ENCODE measurements at regions not wholly inside any gene's neighbourhood (a gene's known extent, or its start where the extent isn't known, plus 50 kb on each side); places are given as distances from the start of the nearest gene placed in this dataset.

DNA sequence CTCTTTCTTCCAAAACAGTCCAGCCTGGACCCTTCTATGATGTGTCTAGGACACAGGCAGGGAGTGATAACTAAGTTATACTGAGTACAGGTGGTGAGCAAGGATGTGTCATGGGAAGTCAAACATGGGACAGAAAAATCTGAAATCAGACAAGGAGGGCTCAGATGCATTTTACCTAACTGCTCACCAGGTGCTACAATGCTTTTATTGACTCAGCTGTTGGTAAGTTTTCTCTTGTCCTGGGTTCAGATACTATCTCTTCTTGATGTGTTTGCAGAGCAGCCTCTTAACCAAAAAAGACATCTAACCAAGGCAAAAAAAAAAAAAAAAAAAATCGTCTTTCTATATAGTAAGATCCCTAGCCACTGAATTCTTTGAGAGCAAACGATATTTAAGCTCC, 378.6 kb downstream of the VPS13C start:
- no peak for DNase-seq (ENCODE audit: low read depth)

DNA sequence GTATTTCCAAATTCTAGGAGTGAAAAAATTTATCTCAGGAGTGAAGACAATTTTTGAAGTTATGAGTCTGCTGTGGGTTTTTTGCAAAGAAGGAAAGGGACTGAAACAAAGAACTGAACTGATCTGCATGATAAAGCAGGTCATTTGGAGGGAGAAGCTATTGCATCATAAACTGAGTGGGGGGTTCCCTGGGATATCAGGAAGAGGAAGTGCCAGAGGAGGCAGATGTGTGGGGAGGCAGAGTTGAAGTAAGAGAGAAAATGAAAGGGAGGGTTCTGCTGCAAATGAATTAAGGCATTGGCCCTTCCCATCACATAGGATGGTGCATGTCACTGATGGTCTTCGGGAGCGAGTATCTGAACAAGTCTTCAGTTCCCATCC, 379.2 kb downstream of the VPS13C start:
- no peak for DNase-seq (ENCODE audit: low read depth)

DNA sequence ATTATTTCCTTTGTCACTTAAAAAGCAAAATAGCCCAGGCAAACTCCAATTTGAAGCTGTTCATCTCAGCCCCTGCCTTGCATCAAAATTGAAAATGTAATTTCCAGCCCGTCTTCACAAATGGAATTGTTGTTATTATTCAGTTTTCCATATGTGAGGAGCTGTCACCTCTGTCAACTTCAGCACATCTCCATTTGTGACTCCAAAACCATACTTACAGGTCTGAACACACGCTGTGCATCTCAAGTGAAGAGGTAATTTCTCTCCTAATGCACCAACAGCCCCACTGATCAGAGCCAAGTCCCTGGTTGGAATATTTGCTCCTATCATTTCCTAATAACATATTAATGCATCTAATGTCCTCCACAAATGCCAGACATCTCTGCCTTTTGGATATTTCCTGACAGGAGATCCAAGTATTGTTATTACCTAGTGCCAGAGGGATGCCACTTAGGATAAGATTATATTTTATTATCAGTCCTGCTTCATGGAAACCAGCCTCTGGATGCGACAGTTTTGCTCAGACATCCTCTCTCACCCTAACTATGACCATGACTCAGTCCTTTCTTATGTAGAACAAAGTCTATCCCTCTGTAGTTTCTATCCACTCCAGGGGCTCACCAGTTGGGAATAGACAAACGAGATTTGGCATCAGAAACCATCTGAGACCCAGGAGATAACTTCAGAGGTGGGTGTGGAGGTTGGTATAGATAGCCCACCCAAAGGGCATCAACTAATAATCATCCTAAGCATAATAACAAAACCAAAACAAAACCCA, 379.8 kb downstream of the VPS13C start:
- DNase-seq (ENCODE audit: low read depth): no peak

DNA sequence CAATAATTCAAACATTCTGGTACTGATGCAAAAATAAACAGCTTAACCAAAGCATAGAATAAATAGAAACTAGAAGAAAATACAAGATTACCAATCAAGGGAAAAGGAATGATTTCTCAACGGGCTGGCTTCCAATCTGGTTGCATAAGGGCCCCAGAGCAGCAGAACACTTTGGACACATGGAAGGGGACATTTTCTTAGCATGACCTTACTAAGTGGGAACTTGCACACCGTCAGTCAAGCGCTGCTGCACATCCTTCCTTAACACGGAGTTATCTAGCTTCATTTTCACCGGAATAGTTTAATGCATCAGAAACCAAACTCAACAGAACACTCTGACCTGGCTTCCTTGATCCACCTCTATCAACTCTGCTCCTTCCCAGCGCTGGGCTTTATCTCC, 388.5 kb downstream of the VPS13C start:
- DNase-seq (ENCODE audit: low read depth): no peak

DNA sequence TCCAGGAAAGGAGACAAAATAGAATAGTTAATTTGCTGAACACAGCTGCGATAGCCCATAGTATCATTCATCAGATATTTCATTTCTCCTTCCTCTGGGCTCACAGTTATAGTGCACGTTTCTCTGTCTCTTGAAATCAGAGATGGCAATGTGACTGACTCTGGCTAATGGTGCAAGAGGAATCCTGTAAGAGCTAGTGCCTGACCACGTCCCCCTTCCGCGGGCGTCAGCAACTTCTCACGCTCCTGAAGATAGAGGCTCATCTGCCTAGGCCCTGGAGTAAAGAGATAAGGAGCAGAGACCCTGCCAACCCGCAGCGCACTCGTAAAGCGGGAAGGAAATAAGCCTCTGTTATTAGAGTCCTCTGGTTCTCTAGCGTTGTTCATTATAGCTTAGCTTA, 391.8 kb downstream of the VPS13C start:
- DNase-seq (ENCODE audit: low read depth): no peak

DNA sequence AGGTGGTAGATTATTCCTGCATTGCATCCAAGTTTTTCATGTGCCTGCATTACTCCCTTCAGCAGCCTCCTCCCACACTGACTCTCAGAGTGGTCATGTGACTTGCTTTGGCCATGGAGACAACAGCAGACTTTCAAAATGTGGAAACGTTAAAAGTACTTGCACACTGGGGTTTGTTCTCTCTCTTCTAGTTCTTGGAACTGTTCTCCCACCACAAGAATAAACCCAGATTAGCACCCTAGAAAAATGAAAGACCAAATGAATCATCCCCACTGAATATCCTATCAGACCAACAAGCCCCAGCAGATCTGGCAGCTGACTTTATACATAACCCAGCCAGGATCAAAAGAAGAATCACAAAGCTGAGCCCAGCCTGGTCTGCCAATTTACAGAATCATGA, 398.5 kb downstream of the VPS13C start:
- DNase-seq (ENCODE audit: low read depth): no peak

DNA sequence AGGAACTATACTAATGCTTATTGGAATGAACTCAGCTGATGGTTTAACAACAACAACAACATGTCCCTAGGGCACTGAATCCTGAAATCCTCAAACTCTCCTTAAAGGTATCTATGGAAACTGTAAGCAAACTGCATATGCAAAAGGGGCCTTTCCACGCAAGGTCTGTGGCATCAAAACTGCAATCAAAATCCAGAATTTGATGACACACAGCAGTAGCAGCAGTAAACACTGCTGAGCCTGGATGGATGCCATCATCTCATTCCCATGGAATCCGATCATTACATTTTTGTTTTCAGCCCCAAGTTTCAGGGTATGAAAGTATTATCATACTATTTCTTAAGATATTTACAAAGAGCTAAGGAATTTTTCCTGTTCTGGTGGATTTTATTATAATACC, 399.7 kb downstream of the VPS13C start:
- DNase-seq (ENCODE audit: low read depth): no peak

DNA sequence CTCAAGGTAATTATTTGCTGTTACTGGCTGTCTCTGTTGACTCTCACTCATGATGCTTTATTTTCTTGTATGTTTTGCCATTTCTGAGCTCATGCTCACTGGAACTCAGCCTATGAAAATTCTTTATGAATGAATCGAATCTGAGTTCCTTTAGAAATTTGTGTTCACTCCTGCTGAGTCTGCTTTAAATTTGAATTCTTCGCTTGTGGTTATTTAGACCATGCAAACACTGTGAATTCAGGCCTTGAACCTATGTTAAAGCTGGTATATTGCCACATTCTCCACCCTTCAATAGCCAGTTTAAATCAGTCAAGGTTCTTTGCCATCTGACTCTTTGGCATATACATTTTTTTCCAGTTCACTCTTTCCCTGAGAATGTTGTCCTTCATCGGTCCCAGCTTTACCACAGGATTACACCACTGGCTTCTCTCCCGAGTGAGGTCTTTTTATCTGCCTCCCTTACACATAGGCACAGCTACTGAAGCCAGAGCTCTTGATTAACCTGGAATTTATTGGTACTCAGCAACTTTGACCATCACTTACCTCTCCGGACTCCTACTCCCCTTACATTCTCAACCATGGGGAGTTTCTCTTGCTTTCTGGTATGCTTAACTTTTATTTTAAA, 400.6 kb downstream of the VPS13C start:
- DNase-seq (ENCODE audit: low read depth): no peak

DNA sequence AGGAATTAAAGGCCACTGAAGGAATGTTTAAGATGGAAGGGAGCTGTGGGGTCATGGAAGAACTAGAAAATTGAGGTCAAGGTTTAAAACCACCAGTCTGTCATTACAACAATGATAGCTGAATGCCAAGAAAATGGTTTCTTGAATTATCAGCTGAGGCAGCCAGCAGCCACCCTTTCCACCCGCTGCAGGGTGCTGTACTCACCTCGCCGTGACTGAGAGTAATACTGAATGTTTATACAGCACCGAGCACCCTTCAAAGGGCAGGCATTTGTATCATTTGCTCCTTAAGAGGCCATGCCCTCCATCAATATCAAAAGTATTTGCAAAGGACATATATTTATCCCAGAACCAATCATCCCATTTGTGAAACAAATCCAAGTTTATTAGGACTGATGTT, 402.8 kb downstream of the VPS13C start:
- no peak for DNase-seq (ENCODE audit: low read depth)

DNA sequence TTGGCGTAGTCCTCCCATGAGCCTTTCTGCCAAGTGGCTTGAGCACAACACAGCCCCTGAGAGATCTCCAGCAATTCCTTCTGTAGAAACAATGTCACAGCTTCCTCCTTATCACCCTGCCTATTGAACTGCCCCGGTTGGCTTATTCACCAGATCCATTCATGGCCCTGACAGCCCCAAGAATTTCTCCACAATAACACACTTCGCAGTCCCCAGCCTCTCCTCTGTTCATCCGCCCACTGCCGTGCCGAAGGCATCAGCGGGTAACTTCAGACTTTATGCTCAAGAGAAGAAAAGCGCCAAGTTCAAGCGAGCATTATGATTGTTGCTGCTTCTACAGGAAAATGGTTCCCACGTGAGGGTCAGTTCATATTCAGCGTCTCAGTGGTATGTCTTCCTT, 403.9 kb downstream of the VPS13C start:
- DNase-seq (ENCODE audit: low read depth): no peak

DNA sequence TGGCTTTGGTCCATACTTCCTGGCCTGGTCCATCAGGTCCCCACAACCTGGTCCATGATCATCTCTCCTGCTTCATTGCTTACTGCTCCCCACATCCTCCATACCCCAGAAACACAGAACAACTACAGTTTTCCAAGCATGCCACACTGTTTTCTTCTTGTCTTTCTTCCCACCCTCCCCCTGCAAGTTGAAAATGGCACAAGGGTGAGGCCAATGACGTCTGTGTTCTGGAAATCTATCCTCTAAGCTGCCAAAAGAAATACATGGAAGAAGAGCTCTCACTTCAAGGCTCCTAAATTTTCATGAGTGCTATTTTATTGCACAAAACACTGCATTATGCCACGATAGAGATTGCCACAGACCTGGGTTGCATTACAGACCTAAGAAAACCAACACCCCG, 404.4 kb downstream of the VPS13C start:
- DNase-seq (ENCODE audit: low read depth): no peak

DNA sequence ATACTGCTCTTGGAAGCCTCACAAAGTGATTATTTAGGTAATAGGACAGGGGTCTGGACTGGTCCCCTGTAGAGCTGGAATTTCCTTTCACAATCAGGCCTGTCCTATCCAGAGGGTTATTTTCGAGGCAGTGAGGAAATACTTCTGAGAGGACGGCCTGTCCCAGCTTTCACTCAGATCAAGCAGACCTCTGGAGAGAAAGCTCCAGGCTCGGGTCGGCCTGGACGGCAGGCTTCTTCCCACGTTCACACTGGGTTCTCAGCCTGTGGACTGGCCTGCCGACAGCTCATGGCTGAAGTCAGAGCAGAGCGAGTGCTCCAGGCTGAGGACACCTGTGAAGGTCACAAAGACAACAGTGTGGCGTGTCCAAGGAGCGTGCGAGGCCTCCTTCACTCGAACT, 405.3 kb downstream of the VPS13C start:
- DNase-seq (ENCODE audit: low read depth): no peak

DNA sequence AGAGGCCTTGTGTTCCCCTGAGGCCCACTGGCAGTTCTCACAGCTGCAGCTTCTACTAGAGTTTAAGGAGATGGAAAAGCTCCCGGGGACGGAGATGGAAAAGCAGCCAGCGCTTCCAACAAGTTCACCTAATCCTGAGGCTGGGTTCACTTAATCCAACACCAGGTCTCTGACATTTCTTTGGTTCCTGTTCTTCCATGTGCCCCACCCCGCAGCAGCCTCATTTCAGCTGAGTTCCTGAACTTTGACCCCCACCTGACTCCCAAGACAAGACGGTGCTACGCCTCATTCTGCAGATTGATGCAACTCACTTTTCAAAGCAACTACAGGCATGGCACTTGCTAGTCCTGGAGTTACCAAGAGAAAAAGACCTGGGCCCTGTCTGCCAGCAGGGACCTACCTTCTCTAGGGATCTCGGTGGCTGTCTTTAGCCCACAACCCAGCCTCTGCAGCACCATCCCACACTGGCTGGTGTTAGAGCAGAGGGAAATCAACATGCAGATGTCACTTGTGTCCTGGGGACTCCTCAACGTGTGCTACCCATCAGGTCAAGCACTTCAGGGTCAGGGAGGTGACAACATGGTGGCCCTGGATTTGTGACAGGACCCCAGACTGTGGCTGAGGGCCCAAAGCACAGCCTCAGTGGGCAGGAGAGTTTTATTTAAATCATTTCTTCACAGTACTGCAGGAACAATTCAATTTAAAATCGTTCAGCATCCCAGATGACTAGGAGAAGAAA, 406.1 kb downstream of the VPS13C start:
- no peak for DNase-seq (ENCODE audit: low read depth)

DNA sequence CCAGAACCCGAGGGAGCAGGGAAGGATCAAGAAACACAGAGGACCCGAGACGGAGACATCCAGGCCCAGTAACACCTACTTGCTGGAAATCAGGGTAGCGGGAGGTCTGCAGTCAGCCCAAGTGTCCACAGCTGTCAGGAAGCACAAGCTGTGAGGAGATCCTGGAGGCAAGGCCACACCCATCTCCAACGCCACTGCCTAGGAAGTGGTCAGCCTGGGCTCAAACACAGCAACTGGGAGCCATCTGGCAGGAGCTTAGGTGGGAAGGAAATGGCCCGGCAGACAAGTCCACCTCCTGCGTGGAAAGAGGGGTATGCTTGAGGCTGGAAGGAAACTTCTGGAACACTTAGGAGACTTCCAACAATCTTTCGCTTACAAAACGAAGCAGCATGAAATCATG, 407.1 kb downstream of the VPS13C start:
- DNase-seq (ENCODE audit: low read depth): no peak

DNA sequence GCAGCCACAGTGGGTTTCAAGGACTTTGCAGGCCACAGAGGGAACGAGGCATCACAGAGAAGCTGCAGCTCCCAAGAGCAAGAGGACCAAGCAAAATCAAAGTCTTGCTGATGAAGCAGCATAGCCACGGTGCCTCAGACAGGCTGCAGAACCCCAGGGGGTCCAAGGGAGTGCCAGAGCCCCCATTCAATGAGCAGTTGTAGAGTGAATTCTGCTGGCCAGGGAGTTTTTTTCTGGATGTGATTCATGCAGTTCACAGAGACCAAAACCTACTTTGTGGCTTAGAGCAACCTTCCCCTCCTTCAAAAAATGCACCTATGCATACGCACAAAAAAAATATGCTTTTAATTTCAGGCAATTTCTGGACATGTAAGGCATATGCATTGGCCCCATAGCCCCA, 409.0 kb downstream of the VPS13C start:
- no peak for DNase-seq (ENCODE audit: low read depth)

DNA sequence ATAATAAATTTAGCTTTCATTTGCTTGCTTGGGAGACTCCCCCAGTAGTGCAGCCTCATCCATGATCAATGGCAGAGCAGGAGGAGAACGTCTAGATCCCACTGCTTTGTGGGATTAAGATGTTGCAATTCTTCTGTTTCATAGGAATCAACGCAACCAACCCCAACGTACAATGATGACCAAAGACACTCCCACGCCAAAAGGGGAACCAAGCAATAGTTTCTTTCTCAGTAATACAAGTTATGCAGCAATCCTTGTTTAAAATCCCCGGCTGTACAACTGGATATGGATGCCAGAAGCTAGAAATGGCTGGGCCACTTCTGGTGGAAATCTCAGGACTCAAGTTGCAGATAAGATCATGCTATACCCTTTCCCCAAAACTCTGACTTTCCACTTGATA, 411.2 kb downstream of the VPS13C start:
- DNase-seq (ENCODE audit: low read depth): no peak

DNA sequence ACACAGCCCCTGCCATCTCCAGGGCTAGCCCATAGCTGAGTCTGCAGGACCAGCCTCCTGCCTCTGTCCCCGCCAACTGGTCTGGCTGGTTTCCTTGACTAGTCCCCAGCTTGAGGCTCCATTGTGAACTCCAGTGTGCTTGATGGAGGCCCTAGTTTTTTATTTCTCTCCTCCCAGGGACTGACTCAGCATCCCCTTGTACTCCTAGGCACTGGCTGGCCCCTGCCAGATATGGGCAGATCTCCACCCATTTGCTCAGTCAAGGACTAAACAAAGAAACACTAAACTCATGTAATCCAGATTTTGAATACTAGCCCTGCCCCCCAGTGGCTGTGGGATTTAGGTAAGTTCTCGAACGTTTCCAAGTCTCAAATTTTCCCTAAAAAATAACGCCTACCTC, 415.4 kb upstream of the RORA start:
- DNase-seq (ENCODE audit: low read depth): no peak

DNA sequence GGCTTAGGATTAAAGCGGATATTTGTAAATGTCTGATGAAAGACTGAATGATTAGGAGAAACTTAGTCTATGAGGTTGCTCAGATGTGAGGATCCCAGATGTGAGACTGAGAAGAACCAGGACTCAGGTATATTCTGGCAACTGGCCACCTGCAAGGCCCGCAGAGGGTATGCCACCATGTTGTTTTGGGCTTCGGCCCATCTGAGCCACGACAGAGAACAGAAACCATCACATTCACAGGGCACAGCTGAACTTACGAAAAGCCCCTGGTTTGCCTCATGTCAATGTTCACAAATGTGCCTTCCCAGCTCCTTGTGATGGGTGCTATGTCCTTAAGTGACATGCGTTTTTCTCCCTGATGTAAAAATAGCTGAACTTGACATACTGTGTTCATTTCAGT, 412.5 kb upstream of the RORA start:
- DNase-seq (ENCODE audit: low read depth): no peak

DNA sequence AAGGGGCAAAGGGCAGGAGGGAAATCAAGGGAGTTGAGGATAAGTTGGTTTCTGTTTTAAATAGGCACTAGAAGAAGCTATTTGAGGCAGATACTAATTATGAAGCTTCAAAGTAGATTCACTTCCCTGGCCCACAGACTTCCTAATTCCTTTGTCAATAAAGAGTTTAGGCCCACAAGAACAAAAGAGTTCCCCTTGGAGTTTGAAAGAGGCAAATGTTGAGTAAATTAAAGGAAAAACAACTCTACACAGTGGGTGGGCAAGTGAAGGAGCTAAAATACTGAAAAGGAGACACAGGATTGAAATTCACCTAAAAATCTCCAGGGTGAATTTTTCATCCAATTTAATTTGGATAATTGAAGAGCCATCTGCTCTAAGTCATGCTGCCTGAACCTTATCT, 411.7 kb upstream of the RORA start:
- DNase-seq (ENCODE audit: low read depth): no peak

DNA sequence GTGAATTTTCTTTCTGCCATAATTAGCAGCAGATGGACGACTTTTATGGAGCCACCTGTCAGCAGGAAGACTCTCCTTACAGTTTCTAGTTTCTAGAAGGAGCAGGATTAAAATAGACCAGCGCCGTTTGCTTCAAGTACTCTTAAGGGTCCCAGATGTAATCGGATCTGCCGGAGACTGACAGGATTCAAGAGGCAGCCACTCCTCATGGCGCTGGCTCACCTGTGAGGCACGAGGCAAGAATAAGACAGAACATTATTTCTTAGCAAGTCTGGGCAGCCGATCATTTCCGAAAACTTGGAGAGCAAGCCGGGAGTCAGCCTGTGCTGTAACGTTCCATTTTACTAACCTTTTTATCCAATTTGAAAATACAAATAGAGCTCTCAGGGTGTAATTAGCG, 410.4 kb upstream of the RORA start:
- DNase-seq (ENCODE audit: low read depth): no peak

DNA sequence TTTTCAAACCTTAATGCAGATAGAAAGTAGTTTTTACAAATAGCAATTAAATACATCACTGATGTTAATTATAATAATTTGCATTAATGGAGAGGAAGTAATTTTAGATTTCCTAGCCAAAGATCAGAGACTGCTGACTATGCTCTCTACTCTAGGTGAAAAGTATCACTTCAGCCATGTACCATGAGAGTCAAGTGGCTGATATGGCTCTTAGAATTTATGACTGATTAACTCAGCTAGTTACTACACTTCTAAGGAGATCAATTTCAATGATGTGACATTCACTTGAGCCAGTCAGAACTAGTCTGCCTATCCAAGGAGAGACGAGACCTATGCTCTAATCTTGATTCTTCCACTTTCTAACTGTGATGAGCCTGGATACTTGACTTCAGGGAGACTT, 405.7 kb upstream of the RORA start:
- no peak for DNase-seq (ENCODE audit: low read depth)

DNA sequence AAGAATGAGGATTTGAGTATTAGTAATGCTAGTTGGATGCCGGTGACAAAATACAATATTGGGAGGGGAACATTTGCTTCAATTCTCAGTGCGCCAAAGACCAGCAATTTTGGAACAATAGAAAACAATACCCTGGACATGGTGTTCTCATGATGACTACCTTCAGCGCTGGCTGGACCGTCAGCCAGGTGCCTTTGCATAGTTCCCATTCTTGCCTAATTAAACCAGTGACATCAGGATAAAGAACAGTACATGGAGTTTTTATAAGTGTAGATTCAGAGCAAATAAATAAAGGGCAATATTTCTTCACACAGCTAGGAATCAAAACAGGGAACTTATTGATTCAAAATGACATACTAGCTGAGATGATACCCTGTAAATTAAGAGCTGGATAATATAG, 404.8 kb upstream of the RORA start:
- no peak for DNase-seq (ENCODE audit: low read depth)

DNA sequence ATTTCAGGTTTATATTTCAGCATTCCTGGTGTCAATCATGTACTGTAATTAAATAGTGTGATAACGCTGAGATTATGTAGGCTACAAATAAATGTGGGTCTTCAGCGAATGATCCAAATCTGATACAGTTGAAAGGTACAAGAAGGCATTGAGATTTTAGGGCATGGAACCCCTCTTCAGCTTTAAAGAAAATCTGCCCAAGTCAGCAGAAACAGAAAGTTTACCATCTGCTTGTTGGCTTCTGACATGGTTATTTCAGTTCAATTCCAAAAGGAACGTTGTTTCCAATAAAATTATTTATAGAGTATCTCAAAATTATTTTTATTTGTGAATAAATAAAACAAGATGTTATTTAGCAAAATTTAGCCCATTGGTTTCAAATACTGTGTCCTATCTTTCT, 400.2 kb upstream of the RORA start:
- no peak for DNase-seq (ENCODE audit: low read depth)

DNA sequence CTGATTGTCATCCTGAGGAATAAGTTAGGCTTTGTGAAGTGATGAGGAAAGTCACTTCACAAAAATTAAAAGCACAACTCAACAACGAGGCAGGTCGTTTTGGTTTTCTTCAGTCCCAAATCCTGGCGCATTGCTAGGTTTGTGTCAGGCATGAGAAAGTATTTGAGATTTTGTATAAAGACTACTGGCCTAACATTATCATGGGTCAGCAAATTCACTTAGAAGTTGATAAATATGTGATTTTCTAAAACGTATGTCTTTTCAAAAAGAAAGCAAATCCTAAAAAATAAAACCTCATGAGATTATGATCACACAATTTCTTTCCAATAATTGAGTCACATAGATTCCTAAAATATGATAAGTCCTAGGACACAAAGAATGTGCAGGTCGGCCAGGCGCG, 395.8 kb upstream of the RORA start:
- no peak for DNase-seq (ENCODE audit: low read depth)
